SK-N-MC (cell line): ENCODE measurements at regions not wholly inside any gene's neighbourhood (a gene's known extent, or its start where the extent isn't known, plus 50 kb on each side); places are given as distances from the start of the nearest gene placed in this dataset.

Experiments
- EZH2 ChIP-seq: fragments of 200-600 bp; sonication (generic); IDR thresholded peaks from one replicate; pipeline ENCODE4 v1.6.1; 2017; ENCODE audit warnings: antibody characterized with exemption
- FOXP2 ChIP-seq: optimal IDR thresholded peaks from 2 replicates; pipeline ENCODE3; 2011; ENCODE audit warnings: mild to moderate bottlenecking, moderate library complexity; ENCODE audit not compliant: insufficient read depth; ENCODE audit errors: extremely low read length, control extremely low read depth
- POLR2AphosphoS5 ChIP-seq: IDR thresholded peaks from 2 replicates; pipeline ENCODE4 v1.6.1; 2012; ENCODE audit warnings: mild to moderate bottlenecking, low read depth, low read length, borderline replicate concordance

GRCh38 chr21:17673261-17674020, 60.7 kb upstream of the BTG3 start:
- no peak for TF ChIP-seq POLR2AphosphoS5
- TF ChIP-seq EZH2 = no peak
- TF ChIP-seq FOXP2 = no peak
